RWPE2 (cell line): ENCODE measurements at regions not wholly inside any gene's neighbourhood (a gene's known extent, or its start where the extent isn't known, plus 50 kb on each side); places are given as distances from the start of the nearest gene placed in this dataset.

Source experiments
- ATAC-seq: fragments of 200-7000 bp; cut with Tn5 transposase; 3 replicates; pipeline ENCODE4 v1.9.1; 2021; ENCODE audit warnings: low read depth
- DNase-seq: peaks from one replicate; pipeline ENCODE4 v3.0.0-alpha.2; 2020; ENCODE audit warnings: low spot score
- H3K27ac ChIP-seq: fragments of 450-650 bp; 2 replicates; pipeline ENCODE4 v1.5.1; 2017; ENCODE audit warnings: mild to moderate bottlenecking; ENCODE audit not compliant: poor library complexity, severe bottlenecking
- H3K27me3 ChIP-seq: fragments of 250-450 bp; sonication (Bioruptor Pico); 2 replicates; pipeline ENCODE4 v1.5.1; 2021; ENCODE audit warnings: mild to moderate bottlenecking, moderate library complexity; ENCODE audit not compliant: insufficient read depth, poor library complexity, severe bottlenecking
- H3K36me3 ChIP-seq: fragments of 250-450 bp; sonication (Bioruptor Pico); 2 replicates; pipeline ENCODE4 v1.5.1; 2020; ENCODE audit warnings: low read depth, mild to moderate bottlenecking, moderate library complexity
- H3K4me1 ChIP-seq: fragments of 250-450 bp; sonication (Bioruptor Pico); 2 replicates; pipeline ENCODE4 v1.5.1; 2021; ENCODE audit warnings: mild to moderate bottlenecking, moderate library complexity; ENCODE audit not compliant: insufficient read depth, poor library complexity, severe bottlenecking
- H3K4me3 ChIP-seq: fragments of 250-450 bp; sonication (Bioruptor Pico); 2 replicates; pipeline ENCODE4 v1.5.1; 2021; ENCODE audit warnings: mild to moderate bottlenecking, moderate library complexity; ENCODE audit not compliant: severe bottlenecking
- H3K9me3 ChIP-seq: fragments of 250-450 bp; sonication (Bioruptor Pico); 2 replicates; pipeline ENCODE4 v1.5.1; 2021; ENCODE audit warnings: mild to moderate bottlenecking, moderate library complexity; ENCODE audit not compliant: severe bottlenecking
- TF ChIP-seq, protein P1 (sequence below): fragments of 450-650 bp; IDR thresholded peaks from one replicate; pipeline ENCODE4 v1.5.1; 2017; ENCODE audit warnings: mild to moderate bottlenecking, moderate library complexity; ENCODE audit not compliant: poor library complexity, severe bottlenecking

DNA sequence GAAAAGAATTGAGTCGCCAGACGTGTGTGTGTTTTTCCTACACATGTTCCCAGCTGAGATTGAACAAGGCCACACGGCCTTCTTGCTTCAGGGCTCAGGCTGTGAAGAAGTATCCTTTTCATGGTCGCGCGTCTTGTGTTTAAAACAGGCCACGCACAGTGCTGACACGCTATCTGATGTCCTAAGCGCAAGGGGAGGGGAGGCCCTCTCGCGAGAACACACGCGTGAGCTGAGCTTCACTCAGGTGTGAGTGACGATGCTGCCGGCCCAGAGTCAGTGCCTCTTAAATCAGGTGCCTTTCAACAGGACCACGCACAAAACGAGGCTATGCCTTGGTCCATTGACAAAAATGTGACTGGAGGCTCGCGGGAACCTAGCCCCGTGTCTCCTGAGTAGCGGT lies 103.7 kb downstream of the TEX29 start:
- no peak overlapping the region for H3K4me3 ChIP-seq
- ATAC-seq (no peak), DNase-seq (no peak)
- H3K27ac ChIP-seq = no peak overlapping the region
- no peaks in the 10 kb centered on the region for H3K36me3 ChIP-seq
- H3K9me3 ChIP-seq = no peaks in the 10 kb centered on the region
- H3K4me1 ChIP-seq = peaks cover 5% of the 10 kb centered on the region
- no peaks in the 10 kb centered on the region for H3K27me3 ChIP-seq
- TF ChIP-seq, protein P1, sequence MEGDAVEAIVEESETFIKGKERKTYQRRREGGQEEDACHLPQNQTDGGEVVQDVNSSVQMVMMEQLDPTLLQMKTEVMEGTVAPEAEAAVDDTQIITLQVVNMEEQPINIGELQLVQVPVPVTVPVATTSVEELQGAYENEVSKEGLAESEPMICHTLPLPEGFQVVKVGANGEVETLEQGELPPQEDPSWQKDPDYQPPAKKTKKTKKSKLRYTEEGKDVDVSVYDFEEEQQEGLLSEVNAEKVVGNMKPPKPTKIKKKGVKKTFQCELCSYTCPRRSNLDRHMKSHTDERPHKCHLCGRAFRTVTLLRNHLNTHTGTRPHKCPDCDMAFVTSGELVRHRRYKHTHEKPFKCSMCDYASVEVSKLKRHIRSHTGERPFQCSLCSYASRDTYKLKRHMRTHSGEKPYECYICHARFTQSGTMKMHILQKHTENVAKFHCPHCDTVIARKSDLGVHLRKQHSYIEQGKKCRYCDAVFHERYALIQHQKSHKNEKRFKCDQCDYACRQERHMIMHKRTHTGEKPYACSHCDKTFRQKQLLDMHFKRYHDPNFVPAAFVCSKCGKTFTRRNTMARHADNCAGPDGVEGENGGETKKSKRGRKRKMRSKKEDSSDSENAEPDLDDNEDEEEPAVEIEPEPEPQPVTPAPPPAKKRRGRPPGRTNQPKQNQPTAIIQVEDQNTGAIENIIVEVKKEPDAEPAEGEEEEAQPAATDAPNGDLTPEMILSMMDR = no peak

DNA sequence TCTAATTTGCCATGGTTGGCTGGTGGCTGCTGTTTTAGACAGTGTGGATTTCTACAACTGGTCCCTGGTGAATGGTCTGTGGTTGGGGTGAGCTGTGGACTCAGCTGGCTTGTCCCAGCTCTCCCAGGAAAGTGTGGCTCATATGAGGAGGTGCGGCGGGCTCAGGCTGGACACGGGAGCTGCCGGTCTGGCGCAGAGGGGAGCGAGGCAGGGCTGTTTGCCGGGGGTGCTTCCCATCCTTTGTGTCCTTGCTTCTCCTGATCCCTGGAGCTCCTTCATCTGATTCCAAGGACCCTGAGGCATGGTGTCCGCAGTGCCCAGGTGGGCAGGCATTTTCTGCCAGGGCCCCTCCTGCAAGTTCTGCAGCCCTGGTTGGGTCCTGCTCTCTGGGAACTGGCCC lies 104.9 kb downstream of the TEX29 start:
- DNase-seq = no peak
- no peak overlapping the region for H3K27ac ChIP-seq
- H3K36me3 ChIP-seq = no peaks in the 10 kb centered on the region
- H3K9me3 ChIP-seq = no peaks in the 10 kb centered on the region
- H3K27me3 ChIP-seq = no peaks in the 10 kb centered on the region
- peaks cover 5% of the 10 kb centered on the region for H3K4me1 ChIP-seq
- no peak overlapping the region for H3K4me3 ChIP-seq
- TF ChIP-seq, protein P1 = no peak
- no peak for ATAC-seq

DNA sequence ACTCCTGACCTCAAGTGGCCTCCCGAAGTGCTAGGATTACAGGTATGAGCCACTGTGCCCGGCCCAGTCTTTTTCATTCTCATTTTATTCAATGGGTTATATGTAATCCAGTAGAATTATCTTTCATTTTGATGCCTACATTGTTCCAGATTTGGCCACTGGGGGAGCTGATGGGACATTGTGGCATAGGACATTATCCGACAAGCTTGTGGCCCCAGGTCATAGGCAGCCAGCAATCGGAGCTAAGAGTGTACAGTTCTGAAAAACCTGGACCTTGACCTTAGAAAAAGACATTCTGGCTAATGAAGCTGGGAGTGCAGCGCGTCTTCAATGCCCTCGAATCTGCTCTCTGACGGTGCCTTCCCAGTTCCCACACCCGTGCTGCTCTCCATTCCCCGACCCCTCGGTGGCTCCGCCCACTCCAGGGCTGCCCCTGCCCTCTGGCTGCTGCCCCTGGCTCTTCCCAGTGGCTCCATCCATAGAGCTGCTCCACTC lies 108.7 kb downstream of the TEX29 start:
- peaks cover 4% of the 10 kb centered on the region for H3K27me3 ChIP-seq
- H3K27ac ChIP-seq = no peak overlapping the region
- no peak for DNase-seq
- TF ChIP-seq, protein P1 = peak; percentile 48
- H3K4me1 ChIP-seq = no peaks in the 10 kb centered on the region
- peak; percentile 52; the same call in 2 of the 3 replicates for ATAC-seq
- no peaks in the 10 kb centered on the region for H3K9me3 ChIP-seq
- no peaks in the 10 kb centered on the region for H3K36me3 ChIP-seq
- no peak overlapping the region for H3K4me3 ChIP-seq

DNA sequence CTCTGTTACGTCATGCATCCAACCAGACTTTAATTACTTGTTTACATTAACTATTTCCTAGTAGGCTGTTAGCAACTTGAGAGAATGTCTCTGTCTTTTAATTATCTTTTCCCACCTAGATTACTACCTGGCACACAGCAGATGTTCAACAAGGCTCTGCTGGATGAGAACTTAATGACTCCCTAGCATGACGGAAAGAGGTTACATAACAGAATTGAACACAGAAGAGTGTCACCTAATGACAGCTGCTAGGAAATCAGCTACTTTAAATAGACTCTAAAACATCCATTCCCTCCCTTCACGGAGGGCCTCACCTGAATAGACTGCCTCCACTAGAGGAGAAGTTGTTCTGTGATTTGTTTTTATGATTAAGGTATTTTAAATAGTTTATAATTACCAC lies 110.8 kb downstream of the TEX29 start:
- H3K4me1 ChIP-seq = no peaks in the 10 kb centered on the region

DNA sequence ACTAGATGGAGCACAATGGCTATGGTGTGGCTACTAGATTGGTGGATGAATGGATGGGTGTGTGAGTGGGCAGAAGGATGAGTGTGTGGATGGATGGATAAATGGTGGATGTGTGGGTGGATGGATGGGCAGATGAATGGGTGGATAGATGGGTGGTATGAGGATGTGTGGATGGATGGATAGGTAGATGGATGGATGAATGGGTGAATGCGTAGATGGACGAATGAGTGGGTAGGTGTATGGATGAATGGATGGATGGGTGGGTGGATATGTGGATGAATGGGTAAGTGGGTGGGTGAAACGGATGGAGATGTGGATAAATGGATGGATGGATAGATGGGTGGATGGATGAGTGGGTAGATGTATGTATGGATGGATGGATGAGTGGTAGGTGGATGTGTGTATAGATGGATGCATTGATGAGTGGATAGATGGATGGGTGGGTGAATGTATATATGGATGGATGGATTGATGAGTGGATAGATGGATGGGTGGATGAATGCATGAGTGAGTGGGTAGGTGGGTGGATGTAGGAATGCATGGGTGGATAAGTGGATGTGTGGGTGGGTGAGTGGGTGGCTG lies 114.2 kb downstream of the TEX29 start:
- no peaks in the 10 kb centered on the region for H3K9me3 ChIP-seq
- H3K27ac ChIP-seq = no peak overlapping the region
- DNase-seq (no peak), ATAC-seq (no peak)
- no peak overlapping the region for H3K4me3 ChIP-seq
- peaks cover 4% of the 10 kb centered on the region for H3K27me3 ChIP-seq
- H3K36me3 ChIP-seq = no peaks in the 10 kb centered on the region
- no peaks in the 10 kb centered on the region for H3K4me1 ChIP-seq
- TF ChIP-seq, protein P1 = no peak

More for the DNA sequence above, 110.8 kb downstream of the TEX29 start:
- TF ChIP-seq, protein P1 = no peak
- H3K27me3 ChIP-seq = peaks cover 4% of the 10 kb centered on the region
- ATAC-seq (no peak), DNase-seq (no peak)
- no peak overlapping the region for H3K27ac ChIP-seq
- H3K36me3 ChIP-seq = no peaks in the 10 kb centered on the region
- no peaks in the 10 kb centered on the region for H3K9me3 ChIP-seq
- no peak overlapping the region for H3K4me3 ChIP-seq
